M059J (cell line): ENCODE measurements at regions not wholly inside any gene's neighbourhood (a gene's known extent, or its start where the extent isn't known, plus 50 kb on each side); places are given as distances from the start of the nearest gene placed in this dataset.

ENCODE experiments used
- DNase-seq: peaks from one replicate; pipeline ENCODE4 v3.0.0-alpha.2; 2012; ENCODE audit warnings: low read depth

GRCh38 chr11:22491555-22492225 lies 133.9 kb downstream of the FANCF start:
- peak; percentile 58 for DNase-seq

- no peak for DNase-seq
Measured at GRCh38 chr11:22479971-22480720, 142.0 kb downstream of the SLC17A6 start.

GRCh38 chr11:22479208-22479607 lies 141.0 kb downstream of the SLC17A6 start:
- peak; percentile 47 for DNase-seq

- DNase-seq = no peak
Measured at GRCh38 chr11:22478169-22478568, 140.0 kb downstream of the SLC17A6 start.

- peak; percentile 33 for DNase-seq
Measured at GRCh38 chr11:22477312-22477711, 139.1 kb downstream of the SLC17A6 start.

GRCh38 chr11:22476589-22476988 lies 138.4 kb downstream of the SLC17A6 start:
- no peak for DNase-seq

- DNase-seq = no peak
Measured at GRCh38 chr11:22474616-22475015, 136.4 kb downstream of the SLC17A6 start.

- DNase-seq = peak; percentile 51
Measured at GRCh38 chr11:22473586-22473985, 135.4 kb downstream of the SLC17A6 start.

GRCh38 chr11:22472306-22472705 lies 134.1 kb downstream of the SLC17A6 start:
- DNase-seq = peak; percentile 41

GRCh38 chr11:22471385-22471784 lies 133.2 kb downstream of the SLC17A6 start:
- DNase-seq = no peak

- DNase-seq = no peak
Measured at GRCh38 chr11:22467741-22468140, 129.6 kb downstream of the SLC17A6 start.

GRCh38 chr11:22467248-22467647 lies 129.1 kb downstream of the SLC17A6 start:
- no peak for DNase-seq

GRCh38 chr11:22466809-22467208 lies 128.6 kb downstream of the SLC17A6 start:
- peak; percentile 95 for DNase-seq

- no peak for DNase-seq
Measured at GRCh38 chr11:22466351-22466750, 128.2 kb downstream of the SLC17A6 start.

GRCh38 chr11:22465620-22466019 lies 127.4 kb downstream of the SLC17A6 start:
- DNase-seq = no peak

- peak; percentile 44 for DNase-seq
Measured at GRCh38 chr11:22461626-22462025, 123.4 kb downstream of the SLC17A6 start.

GRCh38 chr11:22460181-22460580 lies 122.0 kb downstream of the SLC17A6 start:
- no peak for DNase-seq

- DNase-seq = peak; percentile 93
Measured at GRCh38 chr11:22459048-22459447, 120.9 kb downstream of the SLC17A6 start.

- DNase-seq = no peak
Measured at GRCh38 chr11:22458161-22458560, 120.0 kb downstream of the SLC17A6 start.

- peak; percentile 22 for DNase-seq
Measured at GRCh38 chr11:22456993-22457762, 119.0 kb downstream of the SLC17A6 start.

- peak; percentile 66 for DNase-seq
Measured at GRCh38 chr11:22454461-22455090, 116.4 kb downstream of the SLC17A6 start.

- DNase-seq = peak; percentile 18
Measured at GRCh38 chr11:22449441-22449840, 111.3 kb downstream of the SLC17A6 start.
